KMS-11 (cell line): ENCODE measurements at regions not wholly inside any gene's neighbourhood (a gene's known extent, or its start where the extent isn't known, plus 50 kb on each side); places are given as distances from the start of the nearest gene placed in this dataset.

Experiments
- H2AFZ ChIP-seq: fragments of 200-600 bp; sonication (generic); 2 replicates; pipeline ENCODE4 v1.6.1; 2016; ENCODE audit warnings: antibody characterized with exemption, mixed run types, low read depth
- H3K27ac ChIP-seq: fragments of 200-600 bp; sonication (generic); 2 replicates; pipeline ENCODE4 v1.6.1; 2016; ENCODE audit warnings: mild to moderate bottlenecking, mixed run types
- H3K27me3 ChIP-seq: fragments of 200-600 bp; sonication (generic); 2 replicates; pipeline ENCODE4 v1.6.1; 2017; ENCODE audit warnings: mild to moderate bottlenecking, low read depth, mixed run types, moderate library complexity; ENCODE audit not compliant: insufficient read depth
- H3K36me3 ChIP-seq: fragments of 200-600 bp; sonication (generic); 2 replicates; pipeline ENCODE4 v1.6.1; 2017; ENCODE audit warnings: mild to moderate bottlenecking, mixed run types; ENCODE audit not compliant: insufficient read depth
- H3K4me1 ChIP-seq: fragments of 200-600 bp; sonication (generic); 2 replicates; pipeline ENCODE4 v1.6.1; 2016; ENCODE audit warnings: mild to moderate bottlenecking, low read depth, mixed run types; ENCODE audit not compliant: poor library complexity, severe bottlenecking
- H3K4me2 ChIP-seq: fragments of 200-600 bp; sonication (generic); 2 replicates; pipeline ENCODE4 v1.7.0; 2016; ENCODE audit warnings: mild to moderate bottlenecking, mixed run types
- H3K4me3 ChIP-seq: fragments of 200-600 bp; sonication (generic); IDR thresholded peaks from 2 replicates; pipeline ENCODE4 v1.6.1; 2017; ENCODE audit warnings: low read depth, low read length, mixed read lengths; ENCODE audit not compliant: insufficient read depth
- H3K79me2 ChIP-seq: fragments of 200-600 bp; sonication (generic); 2 replicates; pipeline ENCODE4 v1.6.1; 2016; ENCODE audit warnings: low read depth, mixed run types; ENCODE audit not compliant: insufficient read depth
- H3K9ac ChIP-seq: fragments of 200-600 bp; sonication (generic); 2 replicates; pipeline ENCODE4 v1.6.1; 2016; ENCODE audit warnings: mild to moderate bottlenecking, mixed run types
- H4K20me1 ChIP-seq: fragments of 200-600 bp; sonication (generic); 2 replicates; pipeline ENCODE4 v1.6.1; 2016; ENCODE audit warnings: mild to moderate bottlenecking, mixed run types; ENCODE audit not compliant: insufficient read depth
- CTCF ChIP-seq: fragments of 200-600 bp; sonication (generic); conservative IDR thresholded peaks from 2 replicates; pipeline ENCODE4 v1.6.1; 2017; ENCODE audit warnings: low read depth, mild to moderate bottlenecking, antibody characterized with exemption, low read length, moderate library complexity, mixed read lengths

GRCh38 chr7:22671177-22671879, 55.7 kb upstream of the IL6 start:
- H3K9ac ChIP-seq = no peak overlapping the region
- peak overlapping the region; percentile 69 for H3K4me2 ChIP-seq
- TF ChIP-seq CTCF = no peak

GRCh38 chr7:22670422-22670815, 56.6 kb upstream of the IL6 start:
- H3K36me3 ChIP-seq = no peaks in the 10 kb centered on the region
- no peaks in the 10 kb centered on the region for H3K79me2 ChIP-seq

More at GRCh38 chr7:22671177-22671879, 55.7 kb upstream of the IL6 start:
- no peak overlapping the region for H3K27ac ChIP-seq
- H3K4me3 ChIP-seq = no peak overlapping the region
- peaks cover 52% of the 10 kb centered on the region for H3K4me1 ChIP-seq
- H3K27me3 ChIP-seq = no peaks in the 10 kb centered on the region
- H2AFZ ChIP-seq = no peak overlapping the region
- no peaks in the 10 kb centered on the region for H4K20me1 ChIP-seq
- H3K36me3 ChIP-seq = no peaks in the 10 kb centered on the region
- no peaks in the 10 kb centered on the region for H3K79me2 ChIP-seq

GRCh38 chr7:22669692-22670421, 57.1 kb upstream of the IL6 start:
- Histone ChIP-seq H3K36me3 (no peaks in the 10 kb centered on the region), H3K27me3 (no peaks in the 10 kb centered on the region), H3K4me1 (peaks cover 52% of the 10 kb centered on the region), H3K4me3 (no peak overlapping the region), H3K79me2 (no peaks in the 10 kb centered on the region), H2AFZ (no peak overlapping the region), H3K27ac (no peak overlapping the region), H3K4me2 (no peak overlapping the region), H3K9ac (no peak overlapping the region), H4K20me1 (no peaks in the 10 kb centered on the region)
- no peak for TF ChIP-seq CTCF

More at GRCh38 chr7:22670422-22670815, 56.6 kb upstream of the IL6 start:
- Histone ChIP-seq H3K4me2 (no peak overlapping the region), H2AFZ (no peak overlapping the region), H3K9ac (no peak overlapping the region), H3K27ac (no peak overlapping the region), H3K27me3 (no peaks in the 10 kb centered on the region), H3K4me1 (peaks cover 52% of the 10 kb centered on the region), H4K20me1 (no peaks in the 10 kb centered on the region), H3K4me3 (no peak overlapping the region)
- TF ChIP-seq CTCF = no peak

DNA sequence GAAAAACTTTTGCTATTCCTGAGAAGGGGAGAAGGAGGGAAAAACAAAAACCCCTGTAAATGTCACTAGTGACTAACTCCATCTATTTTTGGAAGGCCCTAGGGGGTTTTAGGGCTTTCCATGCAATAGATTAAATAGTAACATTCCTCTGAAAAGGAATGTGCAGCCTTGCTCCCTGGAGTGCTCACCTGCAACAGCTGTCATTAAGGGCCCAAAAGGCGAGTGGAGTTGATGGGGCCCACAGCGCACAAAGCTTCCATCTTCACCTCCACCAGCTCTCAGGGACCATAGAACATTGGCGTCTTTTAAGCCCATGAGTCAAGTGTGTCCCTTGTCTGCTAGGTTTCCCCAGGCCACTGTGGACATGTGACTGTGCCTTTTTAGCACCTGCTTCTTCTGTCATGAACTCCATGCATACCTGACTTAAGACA, 58.0 kb upstream of the IL6 start:
- H3K4me1 ChIP-seq = peaks cover 50% of the 10 kb centered on the region
- no peak overlapping the region for H3K4me2 ChIP-seq

More for the DNA sequence above, 58.0 kb upstream of the IL6 start:
- Histone ChIP-seq H3K36me3 (no peaks in the 10 kb centered on the region), H3K27ac (no peak overlapping the region), H3K27me3 (no peaks in the 10 kb centered on the region), H3K9ac (no peak overlapping the region), H3K79me2 (no peaks in the 10 kb centered on the region), H3K4me3 (no peak overlapping the region), H4K20me1 (no peaks in the 10 kb centered on the region), H2AFZ (no peak overlapping the region)
- TF ChIP-seq CTCF = no peak
